Inflammatory macrophage (primary cell): ENCODE measurements at regions not wholly inside any gene's neighbourhood (a gene's known extent, or its start where the extent isn't known, plus 50 kb on each side); places are given as distances from the start of the nearest gene placed in this dataset.
"Not testable (repeated sequence)": the region's sequence is repeated elsewhere in the genome, so short reads cannot be mapped to it uniquely, and the experiment has no call there.

Experiments
- DNase-seq, 2 donors: peaks; one replicate each; pipeline ENCODE4 v3.0.0-alpha.2; 2020 to 2022

DNA sequence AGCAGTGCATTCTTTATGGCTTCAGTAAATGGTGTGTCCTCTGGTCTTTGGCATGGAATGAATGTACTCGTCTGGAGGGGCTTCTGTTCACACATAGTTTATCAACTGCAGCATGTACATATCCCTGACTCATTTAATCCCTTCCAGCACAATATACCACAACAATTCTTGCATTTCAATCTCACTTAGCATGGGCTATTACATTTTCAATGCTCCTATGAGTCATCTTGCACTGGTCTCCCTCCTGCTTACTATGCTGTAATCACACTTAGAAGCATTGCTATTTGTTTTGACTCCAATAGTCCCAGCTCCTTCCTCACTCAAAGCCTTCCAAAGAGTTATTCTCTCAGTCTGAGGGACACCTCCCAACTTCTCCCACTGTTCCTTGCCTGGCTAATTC lies 180.9 kb upstream of the NUDT10 start:
- no peak for DNase-seq

DNA sequence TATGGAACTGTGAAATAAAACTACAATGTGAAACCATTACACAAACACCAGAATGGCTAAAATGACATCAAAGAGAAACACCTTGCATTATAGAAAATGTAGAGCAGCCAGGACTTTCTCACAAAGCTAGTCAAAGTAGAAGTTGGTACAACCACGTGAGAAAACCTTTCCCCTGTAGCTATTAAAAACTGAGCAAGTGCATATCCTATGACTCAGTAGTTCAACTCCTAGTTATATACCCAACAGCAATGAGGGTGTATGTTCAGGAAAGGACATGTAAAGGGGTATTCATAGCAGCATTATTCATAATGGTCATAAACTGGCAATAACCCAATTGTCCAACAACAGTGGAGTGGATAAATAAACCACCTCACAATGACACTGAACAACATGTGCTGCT lies 177.5 kb upstream of the NUDT10 start:
- DNase-seq: no peak

DNA sequence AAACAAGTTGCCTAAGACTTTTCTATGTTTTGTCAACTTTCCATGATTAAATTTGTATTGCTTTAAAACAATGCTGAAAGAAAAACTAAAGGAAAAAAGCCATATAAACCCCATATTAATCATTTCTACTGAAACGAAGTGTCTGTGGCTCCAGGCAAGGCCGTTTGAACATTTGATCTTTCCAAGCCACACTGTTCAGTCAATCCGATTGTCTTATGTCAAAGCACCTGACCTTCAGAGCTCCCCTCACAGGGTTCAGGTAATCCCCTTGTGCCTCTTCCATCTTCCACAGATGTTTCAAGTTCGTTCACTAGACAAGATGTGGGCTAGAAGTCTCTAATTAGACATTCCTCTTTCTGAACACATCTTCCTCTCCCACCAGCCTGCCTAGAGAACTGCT lies 177.1 kb upstream of the NUDT10 start:
- no peak for DNase-seq

DNA sequence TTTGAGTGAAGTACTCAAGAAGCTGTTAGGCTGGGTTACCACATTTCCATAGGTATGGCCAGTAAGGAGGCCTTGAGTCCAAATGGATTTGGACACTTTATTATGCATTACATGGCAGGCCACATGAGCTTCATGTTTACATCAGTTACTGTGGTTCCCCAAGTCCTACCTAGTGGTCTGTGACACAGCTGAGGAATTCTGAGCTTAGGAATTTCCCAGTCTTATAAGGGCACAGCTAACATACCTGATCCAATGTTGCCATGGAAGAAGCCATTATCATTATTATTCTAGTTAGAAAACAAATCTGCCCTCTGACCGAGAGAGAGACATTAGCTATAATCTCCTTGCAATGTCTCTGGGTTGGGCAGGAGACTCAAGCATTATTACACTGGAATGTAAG lies 174.4 kb upstream of the NUDT10 start:
- no peak for DNase-seq

DNA sequence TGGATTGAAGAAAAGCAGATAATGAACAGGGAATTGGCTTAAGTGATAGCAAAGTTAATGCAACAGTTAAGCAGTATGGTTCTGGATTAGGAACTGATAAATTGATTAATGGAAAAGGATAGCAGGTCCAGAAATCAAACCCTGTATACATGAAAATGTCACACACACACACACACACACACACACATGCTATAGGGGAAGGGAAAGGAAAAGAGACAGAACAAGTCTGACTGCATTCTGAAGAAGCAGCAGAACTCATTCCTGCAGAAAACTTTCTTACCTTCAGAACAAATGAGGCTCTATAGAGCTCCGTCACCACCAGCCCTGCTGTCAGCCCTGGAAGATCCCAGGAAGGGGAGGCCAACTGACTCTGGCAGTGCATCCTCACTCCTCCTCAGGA lies 173.2 kb upstream of the NUDT10 start:
- DNase-seq: not testable (repeated sequence)

DNA sequence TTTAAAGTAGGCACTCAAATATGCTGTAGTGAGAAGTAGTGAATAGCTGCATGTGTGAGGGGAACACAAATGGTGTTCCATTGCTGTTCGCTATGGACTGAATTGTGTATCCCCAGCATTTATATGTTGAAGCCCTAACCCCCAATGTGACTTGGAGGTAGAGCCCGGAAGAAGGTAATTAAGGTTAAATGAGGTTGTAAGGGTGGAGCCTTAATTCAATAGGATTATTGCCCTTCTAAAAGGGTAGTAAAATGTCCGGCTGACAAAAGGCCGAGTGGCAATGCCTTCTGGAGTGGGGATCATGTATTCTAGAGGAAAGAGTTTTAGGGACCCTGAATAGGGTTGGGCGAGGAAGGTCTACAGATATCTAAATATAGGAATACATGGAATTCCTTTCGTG lies 168.9 kb upstream of the NUDT10 start:
- no peak for DNase-seq

DNA sequence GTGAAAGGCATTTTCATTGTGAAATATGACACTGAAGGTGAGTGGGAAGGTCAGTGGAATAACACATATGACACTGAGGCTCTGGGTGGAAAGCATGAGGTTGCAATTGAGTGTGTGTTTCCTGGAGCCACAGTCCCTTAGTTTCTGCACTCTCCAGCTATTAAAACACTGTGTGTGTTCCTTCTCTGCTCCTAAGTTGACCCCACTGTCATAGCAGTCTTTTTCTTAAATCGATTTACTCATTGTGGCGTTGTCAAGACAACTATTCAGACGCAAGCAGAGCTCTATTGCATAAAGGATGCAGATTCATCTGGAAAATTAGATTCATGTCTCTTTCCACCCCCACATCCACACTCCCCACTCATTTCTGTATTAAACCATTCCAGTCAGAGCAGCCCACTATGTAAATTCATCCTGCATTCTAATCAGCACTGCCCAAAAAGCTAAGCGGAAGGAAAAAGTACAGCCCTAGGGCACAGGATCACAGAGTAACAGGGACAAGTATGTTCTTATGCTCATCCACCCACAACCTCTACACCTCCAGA lies 154.2 kb upstream of the NUDT10 start:
- DNase-seq: not testable (repeated sequence)

DNA sequence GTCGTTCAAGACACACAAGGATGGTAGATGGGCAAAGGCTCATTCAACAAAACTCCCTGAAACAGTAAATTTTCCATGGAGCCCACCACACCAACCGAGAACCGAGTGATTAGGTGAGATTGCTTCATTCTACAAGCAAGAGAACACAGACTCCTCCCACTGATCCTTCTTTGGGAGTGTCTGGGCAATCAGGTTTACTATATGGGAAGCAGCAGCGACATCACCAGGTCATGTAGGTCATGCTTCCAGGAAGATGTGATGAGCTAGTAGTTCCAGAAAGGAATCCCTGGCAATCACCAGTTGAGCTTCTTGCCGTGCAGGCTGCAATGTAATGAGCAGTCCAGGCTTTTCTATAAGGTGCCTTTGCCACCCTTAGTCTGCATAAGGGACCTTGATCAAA lies 152.8 kb upstream of the NUDT10 start:
- not testable (repeated sequence) for DNase-seq

DNA sequence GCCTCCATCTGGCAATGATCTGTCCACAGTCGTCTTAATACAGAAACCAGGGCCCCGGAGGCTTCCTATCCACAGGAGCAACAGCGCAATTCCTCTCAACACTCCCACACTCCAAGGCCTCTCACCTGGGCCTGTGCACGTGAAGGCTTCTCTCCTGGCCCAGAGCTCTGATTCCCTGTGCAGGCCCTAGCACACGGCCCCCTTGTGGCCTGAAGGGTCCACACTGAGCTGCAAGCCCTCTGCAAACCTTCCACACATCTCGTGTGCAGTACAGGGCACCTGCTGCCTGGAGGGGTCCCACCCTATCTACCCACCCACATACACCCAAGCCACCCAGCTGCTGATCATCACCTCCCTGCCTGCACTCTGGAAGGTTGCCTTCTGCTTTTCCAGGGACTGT lies 150.1 kb upstream of the NUDT10 start:
- DNase-seq: no peak

DNA sequence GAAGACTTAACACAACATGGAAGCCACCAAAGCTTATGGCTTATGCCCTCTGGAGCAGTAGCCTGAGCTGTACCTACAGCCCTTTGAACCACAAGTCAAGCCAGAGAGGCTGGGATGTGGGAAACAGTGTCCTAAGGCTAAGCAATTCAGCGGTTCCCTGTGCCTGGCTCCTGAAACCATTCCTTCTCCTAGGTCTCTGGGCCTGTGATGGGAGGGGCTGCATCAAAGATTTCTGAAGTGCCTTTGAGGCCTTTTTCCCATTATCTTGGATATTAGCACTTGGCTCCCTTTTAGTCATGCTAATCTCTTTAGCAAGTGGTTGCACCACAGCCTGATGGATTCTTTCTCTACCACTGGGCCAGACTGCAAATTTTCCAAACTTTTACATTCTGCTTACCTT lies 140.5 kb upstream of the NUDT10 start:
- DNase-seq: no peak

DNA sequence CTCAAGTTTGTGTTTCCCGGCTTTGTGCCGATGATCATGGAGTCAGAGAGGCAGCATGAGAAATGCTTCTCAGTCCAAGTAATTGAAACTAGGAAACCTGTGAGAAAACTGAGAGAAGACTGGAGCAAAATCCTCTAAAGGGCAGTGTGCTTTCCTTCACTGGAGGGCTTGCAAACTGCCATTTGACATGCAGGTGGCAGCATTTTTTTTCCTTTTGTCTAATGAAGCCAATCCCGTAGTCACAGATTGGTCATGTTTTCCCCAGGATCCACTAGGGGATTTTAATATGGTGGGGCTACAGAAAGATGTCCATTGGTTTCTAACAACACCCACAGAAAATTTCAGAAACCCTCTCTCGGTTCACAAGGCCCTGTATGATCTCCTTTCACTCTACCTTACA lies 117.4 kb upstream of the NUDT10 start:
- DNase-seq: no peak

DNA sequence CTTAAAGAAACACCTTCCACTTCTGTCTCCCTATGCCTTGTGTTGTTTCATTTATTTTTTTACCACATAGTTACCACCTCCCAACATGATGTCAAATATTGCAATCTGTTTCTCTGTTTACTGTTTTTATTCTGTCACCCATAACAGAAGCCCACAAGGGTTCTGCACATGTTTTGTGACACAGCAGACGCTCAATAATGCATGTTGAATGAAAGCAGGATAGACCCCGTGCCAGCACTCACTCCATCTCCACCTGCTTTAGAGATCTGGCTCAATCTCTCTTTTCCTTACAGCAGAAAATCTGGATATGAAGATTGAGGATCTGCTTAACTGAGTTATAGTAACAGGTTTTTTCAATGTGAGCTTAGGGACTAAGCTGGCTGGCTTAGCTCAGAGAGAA lies 116.8 kb upstream of the NUDT10 start:
- no peak for DNase-seq

DNA sequence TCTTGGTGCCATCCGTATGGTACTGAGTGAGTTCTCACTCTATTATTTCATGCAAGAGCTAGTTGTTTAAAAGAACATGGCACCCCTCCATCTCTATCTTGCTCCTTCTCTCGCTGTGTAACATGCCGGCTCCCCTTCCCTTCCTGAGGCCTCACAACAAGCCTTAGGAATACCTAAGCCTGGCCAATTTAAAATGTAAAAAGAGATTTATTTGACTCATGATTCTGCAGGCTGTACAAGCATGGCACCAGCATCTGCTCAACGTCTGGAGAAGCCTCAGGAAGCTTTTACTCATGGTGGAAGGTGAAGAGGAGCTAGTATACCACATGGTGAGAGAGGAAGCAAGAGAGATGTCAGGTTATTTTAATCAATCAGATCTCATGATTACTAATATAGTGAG lies 90.4 kb upstream of the NUDT10 start:
- DNase-seq: no peak

DNA sequence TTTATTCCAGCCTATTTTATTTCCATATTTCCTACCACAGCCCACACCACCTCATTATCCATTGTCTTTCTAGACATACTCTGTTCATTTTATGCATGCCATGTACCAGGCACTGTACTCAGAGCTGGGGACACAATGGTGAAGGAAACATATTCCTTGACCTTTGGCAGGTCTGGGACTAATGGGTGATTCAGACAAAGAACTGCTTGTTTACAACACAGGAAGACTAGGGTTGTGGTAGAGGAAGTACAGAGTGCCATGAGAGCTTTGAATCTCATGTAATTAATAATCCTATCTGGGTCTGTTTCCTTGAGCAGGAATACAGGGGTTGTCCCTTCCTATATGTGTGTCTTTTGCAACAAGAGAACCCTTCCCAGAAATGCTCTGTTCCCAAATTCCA lies 75.1 kb upstream of the NUDT10 start:
- peak in 1 of 2 donors; percentile 0 for DNase-seq

DNA sequence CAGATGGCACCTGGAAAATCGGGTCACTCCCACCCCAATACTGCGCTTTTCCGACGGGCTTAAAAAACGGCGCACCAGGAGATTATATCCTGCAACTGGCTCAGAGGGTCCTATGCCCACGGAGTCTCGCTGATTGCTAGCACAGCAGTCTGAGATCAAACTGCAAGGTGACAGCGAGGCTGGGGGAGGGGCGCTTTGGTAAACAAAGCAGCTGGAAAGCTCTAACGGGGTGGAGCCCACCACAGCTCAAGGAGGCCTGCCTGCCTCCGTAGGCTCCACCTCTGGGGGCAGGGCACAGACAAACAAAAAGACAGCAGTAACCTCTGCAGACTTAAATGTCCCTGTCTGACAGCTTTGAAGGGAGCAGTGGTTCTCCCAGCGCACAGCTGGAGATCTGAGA lies 70.4 kb upstream of the NUDT10 start:
- not testable (repeated sequence) for DNase-seq

DNA sequence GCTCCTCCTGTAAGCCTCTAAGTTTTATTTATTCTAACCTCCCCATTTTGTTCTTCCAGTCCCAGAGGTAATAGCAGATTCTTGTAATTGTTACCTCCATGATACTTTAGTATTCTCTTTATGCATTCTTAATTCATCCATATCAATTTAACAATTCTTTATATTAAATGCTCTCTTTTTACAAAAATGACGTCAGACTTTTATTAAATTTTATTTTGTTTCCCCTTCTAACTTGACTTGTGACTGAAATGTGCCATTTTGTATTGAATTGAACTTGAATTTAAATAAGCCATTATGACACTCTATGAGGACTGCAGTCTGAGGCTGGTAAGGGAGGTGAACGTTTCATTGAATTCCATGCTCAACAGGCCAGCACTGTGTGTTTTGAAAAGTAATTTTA lies 60.0 kb upstream of the NUDT10 start:
- no peak for DNase-seq

DNA sequence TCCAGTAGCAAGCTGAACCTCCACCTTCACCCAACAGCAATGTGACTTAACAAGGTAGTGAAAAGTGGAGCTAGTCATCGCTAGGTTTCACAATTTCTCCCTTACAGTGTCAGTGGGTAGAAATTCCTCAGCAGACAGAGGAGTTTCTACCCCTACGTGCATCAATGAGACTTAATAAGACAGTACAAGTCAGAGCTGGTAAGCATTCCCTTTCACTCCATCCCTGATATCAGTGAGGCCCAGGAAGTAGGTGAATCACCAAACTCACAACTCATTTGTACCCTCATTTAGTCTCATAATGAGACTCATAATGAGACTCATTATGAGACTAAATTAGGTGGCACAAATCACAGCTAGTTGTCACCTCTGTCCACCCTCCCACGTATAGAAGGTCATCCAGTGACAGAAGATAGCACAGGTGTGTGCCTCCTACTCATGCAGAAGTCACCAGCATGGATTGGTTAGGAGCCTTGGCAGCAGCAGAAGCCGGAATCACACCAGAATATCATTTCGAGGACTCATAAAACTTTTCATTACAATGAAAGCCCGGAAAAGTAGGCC lies 50.8 kb upstream of the NUDT10 start:
- DNase-seq: no peak
